HFFc6 (cell line): ENCODE measurements at regions not wholly inside any gene's neighbourhood (a gene's known extent, or its start where the extent isn't known, plus 50 kb on each side); places are given as distances from the start of the nearest gene placed in this dataset.

Experiments
- DNase-seq: peaks from one replicate; pipeline ENCODE4 v3.0.0-alpha.2; 2018
- H3K27ac Mint-ChIP-seq: 2 replicates; pipeline ENCODE4 v1.8.0; 2020; ENCODE audit warnings: mild to moderate bottlenecking, mixed read lengths
- H3K27me3 Mint-ChIP-seq: 2 replicates; pipeline ENCODE4 v1.8.0; 2021; ENCODE audit warnings: mild to moderate bottlenecking, moderate library complexity, mixed read lengths; ENCODE audit not compliant: insufficient read depth
- H3K36me3 Mint-ChIP-seq: 2 replicates; pipeline ENCODE4 v1.8.0; 2021; ENCODE audit warnings: low read depth, mixed read lengths
- H3K4me1 Mint-ChIP-seq: 2 replicates; pipeline ENCODE4 v1.8.0; 2020; ENCODE audit warnings: low read depth, mixed read lengths
- H3K4me3 Mint-ChIP-seq: 2 replicates; pipeline ENCODE4 v1.8.0; 2020; ENCODE audit warnings: mild to moderate bottlenecking, moderate library complexity, mixed read lengths
- H3K9me3 Mint-ChIP-seq: 2 replicates; pipeline ENCODE4 v1.8.0; 2020; ENCODE audit warnings: mild to moderate bottlenecking, mixed read lengths
- CTCF ChIP-seq: fragments of 200-600 bp; sonication (generic); IDR thresholded peaks from 2 replicates; pipeline ENCODE4 v1.5.0; 2021; ENCODE audit warnings: antibody characterized with exemption, mild to moderate bottlenecking

GRCh38 chr9:29969408-29969807 is 2396.1 kb upstream of the C9orf72 start:
- no peaks in the 10 kb centered on the region for H3K27me3 Mint-ChIP-seq
- no peak overlapping the region for H3K4me3 Mint-ChIP-seq

GRCh38 chr9:29969856-29970647 is 2396.8 kb upstream of the C9orf72 start:
- Mint-ChIP-seq H3K27ac (no peak overlapping the region), H3K36me3 (no peaks in the 10 kb centered on the region), H3K4me3 (no peak overlapping the region), H3K9me3 (no peaks in the 10 kb centered on the region), H3K27me3 (no peaks in the 10 kb centered on the region), H3K4me1 (peaks cover 24% of the 10 kb centered on the region)
- DNase-seq = no peak
- TF ChIP-seq CTCF = no peak

More at GRCh38 chr9:29969408-29969807, 2396.1 kb upstream of the C9orf72 start:
- no peak overlapping the region for H3K27ac Mint-ChIP-seq
- peaks cover 24% of the 10 kb centered on the region for H3K4me1 Mint-ChIP-seq
- H3K9me3 Mint-ChIP-seq = no peaks in the 10 kb centered on the region
- no peak for TF ChIP-seq CTCF
- DNase-seq = no peak
- no peaks in the 10 kb centered on the region for H3K36me3 Mint-ChIP-seq

GRCh38 chr9:29974197-29974596 is 2400.9 kb upstream of the C9orf72 start:
- TF ChIP-seq CTCF = no peak
- H3K4me3 Mint-ChIP-seq = no peak overlapping the region
- H3K9me3 Mint-ChIP-seq = no peaks in the 10 kb centered on the region; the same call in 1 of the 2 replicates
- H3K36me3 Mint-ChIP-seq = no peaks in the 10 kb centered on the region
- no peaks in the 10 kb centered on the region for H3K4me1 Mint-ChIP-seq
- no peak for DNase-seq
- H3K27me3 Mint-ChIP-seq = no peaks in the 10 kb centered on the region
- no peak overlapping the region for H3K27ac Mint-ChIP-seq

- Mint-ChIP-seq H3K4me3 (no peak overlapping the region), H3K4me1 (peaks cover 5% of the 10 kb centered on the region; the same call in 1 of the 2 replicates), H3K27me3 (no peaks in the 10 kb centered on the region), H3K36me3 (no peaks in the 10 kb centered on the region), H3K27ac (no peak overlapping the region), H3K9me3 (no peaks in the 10 kb centered on the region; the same call in 1 of the 2 replicates)
- TF ChIP-seq CTCF = no peak
- DNase-seq = no peak
These were observed 2403.7 kb upstream of the C9orf72 start for GRCh38 chr9:29976981-29977380.

GRCh38 chr9:29981013-29981412 is 2403.4 kb upstream of the ACO1 start:
- peaks cover 5% of the 10 kb centered on the region; the same call in 1 of the 2 replicates for H3K4me1 Mint-ChIP-seq
- H3K36me3 Mint-ChIP-seq = no peaks in the 10 kb centered on the region

More at GRCh38 chr9:29981013-29981412, 2403.4 kb upstream of the ACO1 start:
- H3K27me3 Mint-ChIP-seq = no peaks in the 10 kb centered on the region
- H3K9me3 Mint-ChIP-seq = no peaks in the 10 kb centered on the region; the same call in 1 of the 2 replicates
- no peak overlapping the region for H3K4me3 Mint-ChIP-seq
- no peak for TF ChIP-seq CTCF
- H3K27ac Mint-ChIP-seq = no peak overlapping the region
- DNase-seq = no peak
